ENCODE measurements at regions not wholly inside any gene's neighbourhood (a gene's known extent, or its start where the extent isn't known, plus 50 kb on each side); places are given as distances from the start of the nearest gene placed in this dataset.

DNA sequence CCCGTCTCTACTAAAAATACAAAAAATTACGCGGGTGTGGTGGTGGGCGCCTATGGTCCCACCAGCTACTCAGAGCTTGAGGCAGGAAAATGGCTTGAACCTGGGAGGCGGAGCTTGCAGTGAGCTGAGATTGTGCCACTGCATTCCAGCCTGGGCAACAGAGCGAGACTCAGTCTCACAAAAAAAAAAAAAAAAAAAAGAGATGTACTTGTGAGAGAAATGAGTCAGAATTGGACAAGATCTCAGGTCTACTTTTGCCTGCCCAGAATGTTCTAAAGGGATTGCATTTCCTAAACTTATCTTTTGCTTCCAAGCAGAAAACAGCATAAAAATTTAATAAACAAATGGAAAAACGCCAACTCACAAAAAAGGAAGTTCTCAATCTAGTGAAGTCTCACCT lies 167.5 kb downstream of the NR2F2 start:
- no peak overlapping the region for H3K4ac ChIP-seq (ENCODE audit: low read depth, low read length)
- no peaks in the 10 kb centered on the region for H3K27me3 ChIP-seq (ENCODE audit: control insufficient read depth, insufficient read depth, low read length)
- H2AFZ ChIP-seq (replicated peaks; ENCODE audit: low read length, poor library complexity), result no peak overlapping the region
- ChIA-PET POLR2A (ENCODE audit: unreplicated experiment) (no interaction called here), CTCF (interaction anchor here (0.6 kb wide), 1 partner anchor 13 kb away, joined by 4 read pairs; no protein-coding TSS in a partner anchor)
- H2BK5ac ChIP-seq (ENCODE audit: low read depth, low read length, poor library complexity, severe bottlenecking), result no peak overlapping the region
- no peaks in the 10 kb centered on the region for H3K36me3 ChIP-seq (ENCODE audit: control insufficient read depth, insufficient read depth, low read length)
- no peak for DNase-seq
- H4K5ac ChIP-seq (ENCODE audit: low read depth, low read length), result no peak overlapping the region
- H3K4me3 ChIP-seq (ENCODE audit: insufficient read depth, low read depth, low read length), result no peak overlapping the region
- ATAC-seq (ENCODE audit: low read depth), result no peak
- no peaks in the 10 kb centered on the region for H3K79me1 ChIP-seq (ENCODE audit: low read depth in 1 of 2, low read length in 2 of 2)
- no peak overlapping the region for H3K23ac ChIP-seq (ENCODE audit: low read depth, low read length)
- dilution Hi-C loops (cut with HindIII; ENCODE audit: low sequenced_read_pairs, unreplicated experiment), result no loop called here
- H4K8ac ChIP-seq (ENCODE audit: low read depth in 2 of 2, low read length in 2 of 2), result no peak overlapping the region
- in situ Hi-C loops (cut with MboI; ENCODE audit: low sequenced_read_pairs), result no loop called here
- H3K56ac ChIP-seq (ENCODE audit: extremely low read depth, insufficient read depth, low read length), result no peak overlapping the region
- H2BK120ac ChIP-seq (ENCODE audit: low read depth, low read length), result no peak overlapping the region
- no peak overlapping the region for H4K91ac ChIP-seq (ENCODE audit: insufficient read depth, low read depth, low read length)
- no peak overlapping the region for H2BK15ac ChIP-seq (ENCODE audit: low read depth, low read length)
- no peaks in the 10 kb centered on the region for H3K4me1 ChIP-seq (ENCODE audit: control insufficient read depth, insufficient read depth, low read length)
- no peak overlapping the region for H2AK9ac ChIP-seq (replicated peaks; ENCODE audit: low read depth, low read length, poor library complexity)
- 89% methylated on average over 3 of the region's 7 CpGs; no CpG with 5 or more reads in 1 of the 2 experiments for WGBS, 2 experiments (ENCODE audit: extremely low coverage in 2 of 2, insufficient read length in 1 of 2)
- H2AK5ac ChIP-seq (ENCODE audit: low read depth, low read length), result no peak overlapping the region
- intact Hi-C loops (cut with micrococcal nuclease), result no loop called here
- no peaks in the 10 kb centered on the region for H4K20me1 ChIP-seq (ENCODE audit: insufficient read depth, low read length)
- no peak overlapping the region for H3K18ac ChIP-seq (ENCODE audit: low read depth, low read length)
- TF ChIP-seq CEBPB (IDR thresholded peaks at IDR 0.05; ENCODE audit: low read depth, low read length) (no peak), RCOR1 (IDR thresholded peaks at IDR 0.05; ENCODE audit: insufficient replicate concordance, low read length) (no peak), NFE2L2 (IDR thresholded peaks at IDR 0.05; ENCODE audit: low read depth, low read length) (no peak), MXI1 (IDR thresholded peaks at IDR 0.05; ENCODE audit: borderline replicate concordance, low read depth, low read length) (no peak)
- TF ChIP-seq, protein P1, sequence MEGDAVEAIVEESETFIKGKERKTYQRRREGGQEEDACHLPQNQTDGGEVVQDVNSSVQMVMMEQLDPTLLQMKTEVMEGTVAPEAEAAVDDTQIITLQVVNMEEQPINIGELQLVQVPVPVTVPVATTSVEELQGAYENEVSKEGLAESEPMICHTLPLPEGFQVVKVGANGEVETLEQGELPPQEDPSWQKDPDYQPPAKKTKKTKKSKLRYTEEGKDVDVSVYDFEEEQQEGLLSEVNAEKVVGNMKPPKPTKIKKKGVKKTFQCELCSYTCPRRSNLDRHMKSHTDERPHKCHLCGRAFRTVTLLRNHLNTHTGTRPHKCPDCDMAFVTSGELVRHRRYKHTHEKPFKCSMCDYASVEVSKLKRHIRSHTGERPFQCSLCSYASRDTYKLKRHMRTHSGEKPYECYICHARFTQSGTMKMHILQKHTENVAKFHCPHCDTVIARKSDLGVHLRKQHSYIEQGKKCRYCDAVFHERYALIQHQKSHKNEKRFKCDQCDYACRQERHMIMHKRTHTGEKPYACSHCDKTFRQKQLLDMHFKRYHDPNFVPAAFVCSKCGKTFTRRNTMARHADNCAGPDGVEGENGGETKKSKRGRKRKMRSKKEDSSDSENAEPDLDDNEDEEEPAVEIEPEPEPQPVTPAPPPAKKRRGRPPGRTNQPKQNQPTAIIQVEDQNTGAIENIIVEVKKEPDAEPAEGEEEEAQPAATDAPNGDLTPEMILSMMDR (conservative IDR thresholded peaks at IDR 0.05; ENCODE audit: low read depth, low read length), result no peak
- no peak overlapping the region for H2BK20ac ChIP-seq (ENCODE audit: low read depth, low read length)
- no peak overlapping the region for H3K4me2 ChIP-seq (ENCODE audit: low read depth, low read length)
- no peaks in the 10 kb centered on the region for H3K9me3 ChIP-seq (ENCODE audit: control insufficient read depth, insufficient read depth, low read length)
- H3K9me1 ChIP-seq (ENCODE audit: insufficient read depth, low read length), result no peaks in the 10 kb centered on the region
- H3K27ac ChIP-seq (ENCODE audit: insufficient read depth, low read length), result no peak overlapping the region
- no peak overlapping the region for H3K9ac ChIP-seq (ENCODE audit: low read depth, low read length)
- BruUV-seq (replicated peaks), result no TSS peak
- H3K14ac ChIP-seq (replicated peaks; ENCODE audit: low read depth, low read length), result no peak overlapping the region

All from IMR-90 (cell line).